Fibroblast of lung (primary cell): ENCODE measurements at regions not wholly inside any gene's neighbourhood (a gene's known extent, or its start where the extent isn't known, plus 50 kb on each side); places are given as distances from the start of the nearest gene placed in this dataset.

Experiments used
- DNase-seq, 2 donors: peaks; one replicate each; pipeline versions ENCODE4 v3.0.0 to v3.0.0-alpha.2; 2010; ENCODE audit warnings: low read depth in 2 of 2
- H2AFZ ChIP-seq: 2 replicates; pipeline ENCODE4 v1.5.1; 2012; ENCODE audit warnings: low read length, control low read depth, inconsistent platforms
- H3K27ac ChIP-seq: 2 replicates; pipeline ENCODE4 v1.5.1; 2011; ENCODE audit warnings: low read length, control low read depth; ENCODE audit not compliant: insufficient read depth
- H3K27me3 ChIP-seq: 2 replicates; pipeline ENCODE4 v1.5.1; 2011; ENCODE audit warnings: mild to moderate bottlenecking, low read length; ENCODE audit not compliant: control insufficient read depth, insufficient read depth
- H3K36me3 ChIP-seq: 2 replicates; pipeline ENCODE4 v1.5.1; 2011; ENCODE audit warnings: low read length; ENCODE audit not compliant: control insufficient read depth, insufficient read depth
- H3K4me1 ChIP-seq: 2 replicates; pipeline ENCODE4 v1.5.1; 2011; ENCODE audit warnings: low read length; ENCODE audit not compliant: control insufficient read depth, insufficient read depth; ENCODE audit errors: extremely low read depth
- H3K4me2 ChIP-seq: 2 replicates; pipeline ENCODE4 v1.5.1; 2011; ENCODE audit warnings: low read length, control low read depth; ENCODE audit not compliant: insufficient read depth; ENCODE audit errors: extremely low read depth
- H3K4me3 ChIP-seq, 4 experiments: fragments of 200-600 bp in 1 of 4; sonication (generic) in 1 of 4; replicated peaks in 1 of 4; 2 replicates each; pipeline ENCODE4 v1.5.1; 2011 to 2016; ENCODE audit warnings: low read length in 4 of 4, low read depth in 3 of 4, mild to moderate bottlenecking in 3 of 4, control low read depth in 2 of 4, inconsistent platforms in 1 of 4, mixed read lengths in 1 of 4; ENCODE audit not compliant: insufficient read depth in 1 of 4; ENCODE audit errors: control extremely low read depth in 1 of 4
- H3K79me2 ChIP-seq: 2 replicates; pipeline ENCODE4 v1.5.1; 2012; ENCODE audit warnings: mild to moderate bottlenecking, low read length, inconsistent platforms; ENCODE audit not compliant: control insufficient read depth, insufficient read depth
- H3K9ac ChIP-seq: 2 replicates; pipeline ENCODE4 v1.5.1; 2011; ENCODE audit warnings: mild to moderate bottlenecking, low read length, control low read depth; ENCODE audit not compliant: insufficient read depth
- H3K9me3 ChIP-seq: 2 replicates; pipeline ENCODE4 v1.5.1; 2012; ENCODE audit warnings: low read depth, low read length; ENCODE audit not compliant: control insufficient read depth, insufficient read depth
- H4K20me1 ChIP-seq: 2 replicates; pipeline ENCODE4 v1.5.1; 2011; ENCODE audit warnings: low read length; ENCODE audit not compliant: control insufficient read depth, insufficient read depth; ENCODE audit errors: extremely low read depth
- CTCF ChIP-seq, 2 donors: IDR thresholded peaks in 1 of 2; conservative IDR thresholded peaks in 1 of 2; 1 replicate in 1 of 2; 2 replicates in 1 of 2; pipeline ENCODE4 v1.5.1; 2011 to 2012; ENCODE audit warnings: low read length in 2 of 2, control low read depth in 1 of 2, inconsistent platforms in 1 of 2, low read depth in 1 of 2, mild to moderate bottlenecking in 1 of 2
- EZH2 ChIP-seq: IDR thresholded peaks from 2 replicates; pipeline ENCODE4 v1.5.1; 2012; ENCODE audit warnings: low read length, control low read depth, mild to moderate bottlenecking; ENCODE audit errors: missing control alignments

GRCh38 chrX:27917713-27918500, 63.3 kb downstream of the DCAF8L1 start:
- H4K20me1 ChIP-seq, result no peaks in the 10 kb centered on the region
- H3K4me3 ChIP-seq, result no peak overlapping the region
- no peaks in the 10 kb centered on the region for H3K4me1 ChIP-seq
- no peaks in the 10 kb centered on the region for H3K79me2 ChIP-seq
- TF ChIP-seq EZH2 (no peak), CTCF (conservative IDR thresholded peaks at IDR 0.05 in 1 of 2, IDR thresholded peaks at IDR 0.05 in 1 of 2; ENCODE audit: low read depth in 1 of 2, low read length in 2 of 2) (no peak)
- H3K4me2 ChIP-seq, result no peak overlapping the region
- no peak for DNase-seq
- H3K27ac ChIP-seq, result no peak overlapping the region
- no peak overlapping the region for H3K9ac ChIP-seq
- no peaks in the 10 kb centered on the region for H3K9me3 ChIP-seq
- no peaks in the 10 kb centered on the region for H3K36me3 ChIP-seq
- H3K27me3 ChIP-seq, result no peaks in the 10 kb centered on the region
- no peak overlapping the region for H2AFZ ChIP-seq

- Histone ChIP-seq H3K79me2 (no peaks in the 10 kb centered on the region), H4K20me1 (no peaks in the 10 kb centered on the region), H3K4me1 (no peaks in the 10 kb centered on the region), H3K27me3 (no peaks in the 10 kb centered on the region), H3K36me3 (no peaks in the 10 kb centered on the region), H2AFZ (no peak overlapping the region), H3K9me3 (no peaks in the 10 kb centered on the region), H3K27ac (no peak overlapping the region), H3K4me2 (no peak overlapping the region), H3K9ac (no peak overlapping the region), H3K4me3 (no peak overlapping the region)
- DNase-seq, result peak; percentile 12 to 21
- TF ChIP-seq CTCF (conservative IDR thresholded peaks at IDR 0.05 in 1 of 2, IDR thresholded peaks at IDR 0.05 in 1 of 2; ENCODE audit: low read depth in 1 of 2, low read length in 2 of 2) (no peak), EZH2 (no peak)
These were observed 65.6 kb downstream of the DCAF8L1 start for GRCh38 chrX:27915617-27916016.

GRCh38 chrX:27910412-27910811, 70.8 kb downstream of the DCAF8L1 start:
- Histone ChIP-seq H3K4me1 (no peaks in the 10 kb centered on the region), H3K79me2 (no peaks in the 10 kb centered on the region), H3K36me3 (no peaks in the 10 kb centered on the region), H4K20me1 (no peaks in the 10 kb centered on the region), H2AFZ (no peak overlapping the region), H3K9me3 (no peaks in the 10 kb centered on the region), H3K9ac (no peak overlapping the region), H3K4me3 (no peak overlapping the region), H3K27me3 (no peaks in the 10 kb centered on the region), H3K4me2 (no peak overlapping the region), H3K27ac (no peak overlapping the region)
- DNase-seq, result no peak
- no peak for TF ChIP-seq CTCF (conservative IDR thresholded peaks at IDR 0.05 in 1 of 2, IDR thresholded peaks at IDR 0.05 in 1 of 2; ENCODE audit: low read depth in 1 of 2, low read length in 2 of 2)
- TF ChIP-seq EZH2, result no peak
